ENCODE measurements at regions not wholly inside any gene's neighbourhood (a gene's known extent, or its start where the extent isn't known, plus 50 kb on each side); places are given as distances from the start of the nearest gene placed in this dataset.
"Not testable (repeated sequence)": the region's sequence is repeated elsewhere in the genome, so short reads cannot be mapped to it uniquely, and the experiment has no call there.

DNA sequence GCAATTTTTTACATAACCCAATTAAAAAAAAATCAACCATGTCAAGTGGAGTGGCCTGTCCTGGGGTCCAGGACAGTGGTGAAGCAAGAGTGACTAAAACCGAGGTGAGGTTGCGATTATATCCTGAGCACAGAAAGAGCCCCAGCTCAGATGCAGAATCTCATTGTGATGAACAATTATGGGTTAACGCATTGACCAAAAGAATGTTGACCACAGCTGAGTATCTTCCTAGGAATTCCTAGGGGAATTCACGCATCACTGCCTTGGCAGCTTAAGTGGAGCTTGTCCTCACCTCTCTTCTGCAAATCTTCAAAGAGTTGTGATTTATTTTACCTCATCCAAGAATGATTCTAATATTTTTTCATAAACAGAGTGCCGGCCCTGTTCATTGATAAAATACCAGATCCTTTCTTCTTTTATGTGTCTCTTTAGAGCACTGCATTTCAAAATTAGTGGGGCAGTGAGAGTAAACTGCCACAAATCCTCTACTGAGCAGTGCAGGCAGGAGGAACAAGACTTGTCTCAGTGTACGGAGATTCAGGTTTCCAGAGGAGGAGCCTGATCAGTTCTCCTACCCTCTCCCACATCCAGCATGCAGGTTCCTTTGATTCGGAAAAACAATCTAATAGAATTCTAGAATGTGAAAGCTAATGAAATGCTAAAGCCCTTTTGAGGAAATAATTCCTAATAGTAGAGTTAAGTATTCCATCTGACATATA, 60.1 kb upstream of the ZNF184 start:
- DNase-seq = peak; percentile 89

DNA sequence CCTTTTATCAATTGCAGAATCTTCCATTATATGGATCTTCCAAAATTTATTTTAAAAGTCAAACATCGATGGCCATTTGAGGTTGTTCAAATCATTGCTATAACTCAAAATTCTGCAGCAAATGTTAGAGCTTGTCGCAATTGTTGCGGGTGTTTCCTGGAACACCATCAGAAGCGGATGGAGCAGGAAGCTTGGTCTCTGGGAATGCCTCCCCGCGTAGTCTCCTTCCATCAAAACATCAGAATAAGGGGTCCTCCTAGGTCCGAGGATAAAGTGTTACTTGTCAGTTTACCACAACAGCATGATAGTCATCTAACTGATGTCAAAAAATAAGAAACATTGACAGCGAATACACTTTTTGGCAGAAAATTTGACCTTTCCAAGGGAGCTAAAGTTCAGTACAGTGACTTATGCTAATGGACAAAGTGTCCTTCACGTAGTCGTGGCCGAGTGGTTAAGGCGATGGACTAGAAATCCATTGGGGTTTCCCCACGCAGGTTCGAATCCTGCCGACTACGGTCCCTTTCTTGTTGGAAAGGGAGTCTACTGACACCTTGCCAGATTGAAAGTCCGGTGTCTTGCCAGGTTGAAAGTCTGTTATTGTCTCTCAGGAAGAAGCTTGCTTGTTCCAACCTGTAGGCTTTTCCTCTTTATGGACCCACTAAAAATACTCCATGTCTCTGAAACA, 59.0 kb upstream of the ZNF184 start:
- peak; percentile 14 for DNase-seq

DNA sequence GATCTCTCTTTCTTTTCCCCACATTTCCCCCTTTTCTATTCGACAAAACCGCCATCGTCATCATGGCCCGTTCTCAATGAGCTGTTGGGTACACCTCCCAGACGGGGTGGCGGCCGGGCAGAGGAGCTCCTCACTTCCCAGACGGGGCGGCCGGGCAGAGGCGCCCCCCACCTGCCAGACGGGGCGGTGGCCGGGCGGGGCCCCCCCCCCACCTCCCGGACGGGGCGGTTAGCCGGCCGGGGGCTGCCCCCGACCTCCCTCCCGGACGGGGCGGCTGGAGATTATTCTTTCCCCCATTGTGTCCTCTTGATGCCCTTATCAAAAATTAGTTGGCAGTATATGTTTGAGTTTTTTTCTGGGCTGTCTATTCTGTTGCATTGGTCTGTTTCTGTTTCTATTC, 56.9 kb upstream of the ZNF184 start:
- not testable (repeated sequence) for DNase-seq

DNA sequence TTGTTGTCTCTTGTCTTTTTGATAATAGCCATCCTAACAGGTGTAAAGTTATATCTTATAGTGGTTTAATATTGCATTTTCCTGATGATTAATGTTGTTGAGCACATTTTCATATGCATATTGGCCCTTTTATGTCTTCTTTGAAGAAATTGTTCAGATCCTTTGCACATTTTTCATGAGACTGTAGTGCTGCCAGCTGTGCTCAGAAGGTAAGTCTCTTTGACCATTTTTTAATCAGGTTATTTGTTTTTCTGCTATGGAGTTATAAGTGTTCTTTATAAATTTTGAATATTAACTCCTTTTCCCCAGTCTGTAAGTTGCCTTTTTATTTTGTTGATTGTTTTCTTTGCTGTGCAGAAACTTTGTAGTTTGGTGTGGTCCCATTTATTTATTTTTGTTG, 55.8 kb upstream of the ZNF184 start:
- DNase-seq = no peak

Data from NCI-H226 (cell line).